ENCODE measurements at regions not wholly inside any gene's neighbourhood (a gene's known extent, or its start where the extent isn't known, plus 50 kb on each side); places are given as distances from the start of the nearest gene placed in this dataset.

GRCh38 chr3:159723295-159723694, 265.3 kb upstream of the IL12A start:
- Histone ChIP-seq H3K36me3 (ENCODE audit: control insufficient read depth, insufficient read depth, low read length) (no peaks in the 10 kb centered on the region), H3K27ac (ENCODE audit: low read length) (no peak overlapping the region), H3K9me3 (ENCODE audit: control insufficient read depth, insufficient read depth, low read length) (no peaks in the 10 kb centered on the region), H3K4me3 (ENCODE audit: low read length) (no peak overlapping the region), H3K27me3 (ENCODE audit: control insufficient read depth, insufficient read depth, low read length) (no peaks in the 10 kb centered on the region), H3K4me1 (ENCODE audit: control insufficient read depth, insufficient read depth, low read length) (no peaks in the 10 kb centered on the region)
- no peaks in the 10 kb centered on the region for H3K27me3 Mint-ChIP-seq (ENCODE audit: low read depth in 2 of 2)
- H3K4me3 Mint-ChIP-seq = no peak overlapping the region
- TF ChIP-seq, protein P1, sequence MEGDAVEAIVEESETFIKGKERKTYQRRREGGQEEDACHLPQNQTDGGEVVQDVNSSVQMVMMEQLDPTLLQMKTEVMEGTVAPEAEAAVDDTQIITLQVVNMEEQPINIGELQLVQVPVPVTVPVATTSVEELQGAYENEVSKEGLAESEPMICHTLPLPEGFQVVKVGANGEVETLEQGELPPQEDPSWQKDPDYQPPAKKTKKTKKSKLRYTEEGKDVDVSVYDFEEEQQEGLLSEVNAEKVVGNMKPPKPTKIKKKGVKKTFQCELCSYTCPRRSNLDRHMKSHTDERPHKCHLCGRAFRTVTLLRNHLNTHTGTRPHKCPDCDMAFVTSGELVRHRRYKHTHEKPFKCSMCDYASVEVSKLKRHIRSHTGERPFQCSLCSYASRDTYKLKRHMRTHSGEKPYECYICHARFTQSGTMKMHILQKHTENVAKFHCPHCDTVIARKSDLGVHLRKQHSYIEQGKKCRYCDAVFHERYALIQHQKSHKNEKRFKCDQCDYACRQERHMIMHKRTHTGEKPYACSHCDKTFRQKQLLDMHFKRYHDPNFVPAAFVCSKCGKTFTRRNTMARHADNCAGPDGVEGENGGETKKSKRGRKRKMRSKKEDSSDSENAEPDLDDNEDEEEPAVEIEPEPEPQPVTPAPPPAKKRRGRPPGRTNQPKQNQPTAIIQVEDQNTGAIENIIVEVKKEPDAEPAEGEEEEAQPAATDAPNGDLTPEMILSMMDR (IDR thresholded peaks at IDR 0.05) = no peak
- no peaks in the 10 kb centered on the region for H3K36me3 Mint-ChIP-seq
- intact Hi-C loops (cut with micrococcal nuclease) = no loop called here
- H3K9me3 Mint-ChIP-seq = peaks cover 0 to 5% of the 10 kb centered on the region in 2 donors
- no peaks in the 10 kb centered on the region for H3K4me1 Mint-ChIP-seq
- DNase-seq (no peak), ATAC-seq (no peak)
- H3K27ac Mint-ChIP-seq = no peak overlapping the region

DNA sequence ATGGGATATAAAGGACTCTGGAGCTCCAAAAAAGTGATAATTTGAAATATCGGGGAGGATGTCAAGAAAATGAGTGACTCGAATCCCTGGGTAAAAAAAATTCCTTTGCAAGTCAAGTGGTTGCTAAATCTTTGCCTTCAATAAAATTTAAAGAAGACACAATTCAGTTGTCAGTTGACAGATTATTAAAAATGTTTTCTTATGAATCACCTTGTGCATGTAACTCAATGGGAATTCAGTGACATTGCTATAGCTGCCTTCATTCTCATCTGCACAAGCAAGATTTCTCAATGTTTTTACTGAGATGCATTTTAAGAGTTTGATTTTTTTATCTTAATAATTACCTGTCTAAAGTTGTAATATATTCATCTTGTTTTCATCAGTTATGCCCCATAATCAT, 264.0 kb upstream of the IL12A start:
- ATAC-seq = no peak
- WGBS (ENCODE audit: insufficient coverage) = 75% methylated on average over 2 of the region's 2 CpGs
- no peaks in the 10 kb centered on the region for H3K4me1 Mint-ChIP-seq
- H3K4me1 ChIP-seq (ENCODE audit: control insufficient read depth, insufficient read depth, low read length) = no peaks in the 10 kb centered on the region
- H3K36me3 Mint-ChIP-seq = no peaks in the 10 kb centered on the region
- TF ChIP-seq, protein P1 (IDR thresholded peaks at IDR 0.05) = no peak
- H3K27ac ChIP-seq (ENCODE audit: low read length) = no peak overlapping the region
- no peaks in the 10 kb centered on the region for H3K27me3 ChIP-seq (ENCODE audit: control insufficient read depth, insufficient read depth, low read length)
- no peak overlapping the region for H3K4me3 ChIP-seq (ENCODE audit: low read length)
- intact Hi-C loops (cut with micrococcal nuclease) = no loop called here
- H3K27me3 Mint-ChIP-seq (ENCODE audit: low read depth in 2 of 2) = peaks cover 0 to 2% of the 10 kb centered on the region in 2 donors
- H3K9me3 Mint-ChIP-seq = peaks cover 0 to 5% of the 10 kb centered on the region in 2 donors
- H3K9me3 ChIP-seq (ENCODE audit: control insufficient read depth, insufficient read depth, low read length) = no peaks in the 10 kb centered on the region
- no peaks in the 10 kb centered on the region for H3K36me3 ChIP-seq (ENCODE audit: control insufficient read depth, insufficient read depth, low read length)
- no peak overlapping the region for H3K4me3 Mint-ChIP-seq
- DNase-seq = no peak
- H3K27ac Mint-ChIP-seq = no peak overlapping the region

- Histone ChIP-seq H3K4me3 (ENCODE audit: low read length) (no peak overlapping the region), H3K9me3 (ENCODE audit: control insufficient read depth, insufficient read depth, low read length) (no peaks in the 10 kb centered on the region), H3K27me3 (ENCODE audit: control insufficient read depth, insufficient read depth, low read length) (no peaks in the 10 kb centered on the region), H3K36me3 (ENCODE audit: control insufficient read depth, insufficient read depth, low read length) (no peaks in the 10 kb centered on the region), H3K27ac (ENCODE audit: low read length) (no peak overlapping the region), H3K4me1 (ENCODE audit: control insufficient read depth, insufficient read depth, low read length) (no peaks in the 10 kb centered on the region)
- no peak for DNase-seq
- Mint-ChIP-seq H3K4me3 (no peak overlapping the region), H3K4me1 (no peaks in the 10 kb centered on the region), H3K36me3 (no peaks in the 10 kb centered on the region), H3K27me3 (ENCODE audit: low read depth in 2 of 2) (peaks cover 0 to 2% of the 10 kb centered on the region in 2 donors), H3K27ac (no peak overlapping the region), H3K9me3 (peaks cover 2 to 5% of the 10 kb centered on the region in 2 donors)
- TF ChIP-seq, protein P1 (IDR thresholded peaks at IDR 0.05) = no peak
- WGBS (ENCODE audit: insufficient coverage) = 92% methylated on average over 7 of the region's 7 CpGs
- no peak for ATAC-seq
- intact Hi-C loops (cut with micrococcal nuclease) = no loop called here
These were observed 262.2 kb upstream of the IL12A start for GRCh38 chr3:159726231-159726964.

DNA sequence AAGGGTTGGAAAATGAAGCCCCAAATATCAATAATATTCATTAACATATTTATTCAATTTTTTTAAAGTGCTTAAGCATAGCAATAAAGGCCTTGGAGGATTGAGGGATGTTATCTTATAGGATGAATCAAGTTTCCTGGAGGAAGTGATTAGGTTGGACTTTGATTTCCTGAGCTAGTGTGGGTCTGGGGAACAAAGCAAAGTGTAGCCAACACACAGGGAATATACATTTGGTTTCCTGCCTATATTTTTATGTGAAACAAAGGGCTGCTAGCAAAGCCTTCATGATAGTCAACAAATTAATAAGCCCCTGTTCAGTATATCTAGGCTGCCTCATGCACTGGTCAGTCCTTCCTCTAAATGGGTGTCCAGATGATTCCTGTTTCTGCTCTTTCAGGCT, 261.1 kb upstream of the IL12A start:
- no peak overlapping the region for H3K27ac ChIP-seq (ENCODE audit: low read length)
- H3K36me3 Mint-ChIP-seq = no peaks in the 10 kb centered on the region
- H3K4me3 Mint-ChIP-seq = no peak overlapping the region
- no peak for DNase-seq
- no peaks in the 10 kb centered on the region for H3K36me3 ChIP-seq (ENCODE audit: control insufficient read depth, insufficient read depth, low read length)
- intact Hi-C loops (cut with micrococcal nuclease) = no loop called here
- H3K27me3 ChIP-seq (ENCODE audit: control insufficient read depth, insufficient read depth, low read length) = no peaks in the 10 kb centered on the region
- H3K27ac Mint-ChIP-seq = no peak overlapping the region
- peaks cover 0 to 5% of the 10 kb centered on the region in 2 donors for H3K9me3 Mint-ChIP-seq
- no peak for ATAC-seq
- H3K4me1 ChIP-seq (ENCODE audit: control insufficient read depth, insufficient read depth, low read length) = no peaks in the 10 kb centered on the region
- no peaks in the 10 kb centered on the region for H3K9me3 ChIP-seq (ENCODE audit: control insufficient read depth, insufficient read depth, low read length)
- no peak overlapping the region for H3K4me3 ChIP-seq (ENCODE audit: low read length)
- H3K4me1 Mint-ChIP-seq = no peaks in the 10 kb centered on the region
- H3K27me3 Mint-ChIP-seq (ENCODE audit: low read depth in 2 of 2) = peaks cover 0 to 2% of the 10 kb centered on the region in 2 donors
- TF ChIP-seq, protein P1 (IDR thresholded peaks at IDR 0.05) = no peak

Data from natural killer cell (primary cell).